ENCODE measurements at regions not wholly inside any gene's neighbourhood (a gene's known extent, or its start where the extent isn't known, plus 50 kb on each side); places are given as distances from the start of the nearest gene placed in this dataset.
"Not testable (repeated sequence)": the region's sequence is repeated elsewhere in the genome, so short reads cannot be mapped to it uniquely, and the experiment has no call there.

DNA sequence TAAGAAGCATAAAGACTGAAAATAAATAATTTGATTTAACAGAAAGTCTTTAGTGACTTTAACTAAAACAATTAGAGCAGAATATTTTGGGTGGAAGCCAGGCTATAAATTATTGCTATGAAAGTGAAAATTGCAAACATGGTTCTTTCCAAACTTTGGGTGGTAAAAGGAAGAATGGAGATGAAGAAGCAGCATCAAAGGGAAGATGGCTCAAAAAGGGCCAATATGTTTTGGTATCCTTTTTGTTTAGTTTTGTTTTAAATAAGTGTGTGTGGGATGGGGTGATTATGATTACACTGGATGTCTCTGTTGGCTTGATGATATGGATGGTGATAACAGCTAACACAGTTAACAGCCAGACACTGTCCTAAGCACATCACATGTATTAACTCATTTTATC lies 153.7 kb downstream of the CYB561 start:
- intact Hi-C loops (cut with DNase I; ENCODE audit: low total_unique reads), result no loop called here
- DNase-seq, result no peak
- no peaks in the 10 kb centered on the region for H3K4me1 ChIP-seq
- peaks cover 0 to 3% of the 10 kb centered on the region in 2 donors for H3K9me3 ChIP-seq
- no peak overlapping the region for H3K27ac ChIP-seq
- H3K4me3 ChIP-seq, result no peak overlapping the region
- H3K36me3 ChIP-seq, result no peaks in the 10 kb centered on the region
- H3K27me3 ChIP-seq, result no peaks in the 10 kb centered on the region
- TF ChIP-seq, protein P1, sequence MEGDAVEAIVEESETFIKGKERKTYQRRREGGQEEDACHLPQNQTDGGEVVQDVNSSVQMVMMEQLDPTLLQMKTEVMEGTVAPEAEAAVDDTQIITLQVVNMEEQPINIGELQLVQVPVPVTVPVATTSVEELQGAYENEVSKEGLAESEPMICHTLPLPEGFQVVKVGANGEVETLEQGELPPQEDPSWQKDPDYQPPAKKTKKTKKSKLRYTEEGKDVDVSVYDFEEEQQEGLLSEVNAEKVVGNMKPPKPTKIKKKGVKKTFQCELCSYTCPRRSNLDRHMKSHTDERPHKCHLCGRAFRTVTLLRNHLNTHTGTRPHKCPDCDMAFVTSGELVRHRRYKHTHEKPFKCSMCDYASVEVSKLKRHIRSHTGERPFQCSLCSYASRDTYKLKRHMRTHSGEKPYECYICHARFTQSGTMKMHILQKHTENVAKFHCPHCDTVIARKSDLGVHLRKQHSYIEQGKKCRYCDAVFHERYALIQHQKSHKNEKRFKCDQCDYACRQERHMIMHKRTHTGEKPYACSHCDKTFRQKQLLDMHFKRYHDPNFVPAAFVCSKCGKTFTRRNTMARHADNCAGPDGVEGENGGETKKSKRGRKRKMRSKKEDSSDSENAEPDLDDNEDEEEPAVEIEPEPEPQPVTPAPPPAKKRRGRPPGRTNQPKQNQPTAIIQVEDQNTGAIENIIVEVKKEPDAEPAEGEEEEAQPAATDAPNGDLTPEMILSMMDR (IDR thresholded peaks at IDR 0.05), result no peak
- TF ChIP-seq POLR2A (IDR thresholded peaks at IDR 0.05), result no peak

DNA sequence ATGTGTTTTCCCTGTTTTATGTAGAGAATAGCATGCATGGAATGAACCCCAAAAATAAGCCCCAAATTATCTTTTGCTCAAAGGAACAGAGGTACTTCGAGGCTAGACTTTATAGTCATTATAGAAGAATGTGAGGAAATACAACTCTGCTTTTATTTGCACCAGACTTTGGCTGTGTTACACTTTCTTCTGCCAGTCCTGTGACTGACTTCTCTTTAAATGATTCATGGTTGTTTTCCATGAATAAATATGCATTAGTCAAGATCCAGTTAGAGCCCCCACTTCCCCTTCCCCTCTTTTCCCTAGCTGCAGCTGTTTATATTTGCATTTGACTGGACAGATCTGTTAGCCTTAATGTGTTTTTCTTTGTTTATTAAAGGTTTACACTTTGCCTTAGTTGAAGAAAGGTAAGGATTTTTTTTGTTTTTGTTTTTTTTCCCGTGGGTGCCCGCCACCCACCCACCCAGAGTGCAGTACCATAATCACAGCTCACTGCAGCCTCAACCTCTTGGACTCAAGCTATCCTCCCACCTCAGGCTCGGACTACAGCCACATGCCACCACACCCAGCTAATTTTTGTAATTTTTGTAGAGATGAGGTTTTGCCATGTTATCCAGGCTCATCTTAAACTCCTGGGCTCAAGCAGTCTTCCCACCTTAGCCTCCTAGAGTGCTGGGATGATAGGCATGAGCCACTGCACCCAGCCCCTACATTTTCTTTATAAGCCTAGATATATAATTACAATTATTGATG lies 152.6 kb downstream of the CYB561 start:
- DNase-seq, result no peak
- H3K9me3 ChIP-seq, result peaks cover 0 to 3% of the 10 kb centered on the region in 2 donors
- intact Hi-C loops (cut with DNase I; ENCODE audit: low total_unique reads), result no loop called here
- no peak overlapping the region for H3K4me3 ChIP-seq
- no peaks in the 10 kb centered on the region for H3K4me1 ChIP-seq
- peak overlapping the region in 1 of 2 donors; percentile 17 for H3K27ac ChIP-seq
- H3K36me3 ChIP-seq, result no peaks in the 10 kb centered on the region
- TF ChIP-seq, protein P1 (IDR thresholded peaks at IDR 0.05), result no peak
- no peak for TF ChIP-seq POLR2A (IDR thresholded peaks at IDR 0.05)
- H3K27me3 ChIP-seq, result no peaks in the 10 kb centered on the region

- H3K9me3 ChIP-seq, result peaks cover 0 to 3% of the 10 kb centered on the region in 2 donors
- H3K4me1 ChIP-seq, result no peaks in the 10 kb centered on the region
- H3K27me3 ChIP-seq, result no peaks in the 10 kb centered on the region
- intact Hi-C loops (cut with DNase I; ENCODE audit: low total_unique reads), result no loop called here
- H3K27ac ChIP-seq, result no peak overlapping the region
- no peaks in the 10 kb centered on the region for H3K36me3 ChIP-seq
- TF ChIP-seq, protein P1 (IDR thresholded peaks at IDR 0.05), result no peak
- TF ChIP-seq POLR2A (IDR thresholded peaks at IDR 0.05), result no peak
- DNase-seq, result no peak
- no peak overlapping the region for H3K4me3 ChIP-seq
These were observed 151.3 kb downstream of the CYB561 start for GRCh38 chr17:63294776-63295175.

GRCh38 chr17:63295288-63295687 lies 150.8 kb downstream of the CYB561 start:
- intact Hi-C loops (cut with DNase I; ENCODE audit: low total_unique reads), result no loop called here
- Histone ChIP-seq H3K9me3 (peaks cover 0 to 3% of the 10 kb centered on the region in 2 donors), H3K27me3 (no peaks in the 10 kb centered on the region), H3K4me1 (no peaks in the 10 kb centered on the region), H3K4me3 (no peak overlapping the region), H3K36me3 (no peaks in the 10 kb centered on the region), H3K27ac (no peak overlapping the region)
- DNase-seq, result no peak
- TF ChIP-seq POLR2A (IDR thresholded peaks at IDR 0.05), result no peak
- TF ChIP-seq, protein P1 (IDR thresholded peaks at IDR 0.05), result no peak

DNA sequence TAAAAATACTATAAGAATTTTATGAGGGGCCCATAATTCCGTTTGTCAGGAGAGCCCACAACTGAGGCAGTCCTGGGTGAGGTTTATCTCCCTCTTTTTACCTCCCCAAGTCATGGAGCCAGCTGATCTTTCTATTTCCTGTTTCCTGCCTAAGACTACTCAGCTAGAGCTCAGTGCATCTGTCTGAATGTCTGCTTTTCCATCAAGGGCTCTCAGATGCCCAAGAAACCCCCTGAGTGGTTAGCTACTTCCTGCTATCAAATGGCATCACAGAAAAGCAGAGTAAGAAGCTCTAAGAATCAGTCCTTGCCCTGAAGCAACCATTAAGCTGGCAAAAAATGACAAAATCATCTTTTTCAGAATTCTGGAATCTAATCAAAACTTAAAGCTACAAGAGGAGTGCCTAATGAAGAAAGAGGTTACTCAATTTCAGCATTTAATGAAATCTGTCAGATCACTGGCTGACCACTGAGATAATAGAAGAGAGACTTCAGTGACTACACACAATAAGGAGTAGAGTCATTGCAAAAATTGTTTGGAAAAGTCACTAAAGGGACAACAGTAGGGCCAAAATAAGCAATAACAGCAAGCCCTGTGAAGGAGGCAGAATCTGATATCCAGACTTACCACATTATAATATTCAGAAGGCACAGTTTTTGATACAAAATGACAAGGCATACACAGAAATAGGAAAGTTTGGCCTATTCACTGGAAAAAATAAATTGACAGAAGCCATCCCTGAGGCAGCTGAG lies 150.1 kb downstream of the CYB561 start:
- H3K27me3 ChIP-seq, result no peaks in the 10 kb centered on the region
- DNase-seq, result no peak
- peaks cover 0 to 3% of the 10 kb centered on the region in 2 donors for H3K9me3 ChIP-seq
- no peak overlapping the region for H3K27ac ChIP-seq
- no peaks in the 10 kb centered on the region for H3K4me1 ChIP-seq
- no peak overlapping the region for H3K4me3 ChIP-seq
- no peak for TF ChIP-seq POLR2A (IDR thresholded peaks at IDR 0.05)
- TF ChIP-seq, protein P1 (IDR thresholded peaks at IDR 0.05), result no peak
- H3K36me3 ChIP-seq, result no peaks in the 10 kb centered on the region
- intact Hi-C loops (cut with DNase I; ENCODE audit: low total_unique reads), result no loop called here

GRCh38 chr17:63298916-63299315 lies 147.2 kb downstream of the CYB561 start:
- H3K27me3 ChIP-seq; H3K9me3 ChIP-seq; H3K4me3 ChIP-seq; H3K4me1 ChIP-seq; DNase-seq; intact Hi-C loops (cut with DNase I; ENCODE audit: low total_unique reads); H3K27ac ChIP-seq; H3K36me3 ChIP-seq: not testable (repeated sequence)

All from uterus (tissue), 3 donors.